ENCODE measurements at regions not wholly inside any gene's neighbourhood (a gene's known extent, or its start where the extent isn't known, plus 50 kb on each side); places are given as distances from the start of the nearest gene placed in this dataset.

DNA sequence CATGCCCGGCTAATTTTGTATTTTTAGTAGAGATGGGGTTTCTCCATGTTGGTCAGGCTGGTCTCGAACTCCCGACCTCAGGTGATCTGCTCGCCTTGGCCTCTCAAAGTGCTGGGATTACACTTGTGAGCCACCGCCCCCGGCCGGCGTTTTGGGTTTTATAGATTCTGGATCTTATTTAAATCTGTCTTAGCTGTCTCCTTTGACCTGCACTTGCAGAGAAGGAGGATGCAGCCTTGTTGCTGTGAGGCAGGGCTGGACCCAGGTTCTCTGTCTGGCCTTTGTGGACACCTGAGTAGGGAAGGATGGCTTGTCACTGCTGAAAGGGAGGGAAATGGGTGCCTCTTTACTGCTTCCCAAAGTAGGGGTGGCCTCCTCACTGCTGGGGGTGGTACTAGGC, 83.0 kb upstream of the HS6ST1 start:
- DNase-seq (ENCODE audit: low read depth) = no peak

DNA sequence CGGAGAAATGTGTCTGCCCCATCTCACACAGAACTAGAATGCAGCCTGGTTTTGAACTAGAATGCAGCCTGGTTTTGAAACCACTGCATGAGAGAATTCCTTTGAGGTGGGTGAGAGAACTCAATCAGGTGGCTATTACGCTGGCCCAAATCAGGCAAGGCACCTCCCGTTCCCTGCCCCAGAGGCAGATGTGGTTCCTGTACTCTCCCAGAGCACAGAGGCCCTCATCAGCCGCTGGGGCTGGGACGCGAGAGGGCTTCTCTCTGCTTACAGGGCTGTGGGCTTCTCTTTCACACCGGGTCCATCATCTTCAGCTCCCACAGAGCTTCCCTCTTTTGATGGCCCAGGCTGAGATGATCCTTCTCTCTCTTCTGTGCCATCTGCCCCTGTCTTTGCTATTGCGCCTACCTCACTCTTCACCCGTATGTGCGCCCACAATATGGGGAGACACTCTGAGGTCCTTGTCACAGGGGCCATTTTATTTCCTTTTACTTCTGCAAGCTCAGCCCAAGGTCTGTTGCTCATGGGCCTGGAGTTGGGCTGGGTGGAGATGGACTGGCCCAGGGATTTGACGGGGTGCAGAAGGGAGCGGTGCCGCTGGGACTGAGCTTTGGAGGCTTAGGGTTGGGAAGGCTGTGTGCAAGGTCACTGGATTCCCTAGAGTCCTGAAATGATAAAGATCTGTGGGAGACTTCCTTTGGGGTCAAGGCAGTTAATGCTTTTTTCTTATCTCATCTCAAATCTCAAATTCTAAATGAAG, 84.4 kb upstream of the HS6ST1 start:
- no peak for DNase-seq (ENCODE audit: low read depth)

DNA sequence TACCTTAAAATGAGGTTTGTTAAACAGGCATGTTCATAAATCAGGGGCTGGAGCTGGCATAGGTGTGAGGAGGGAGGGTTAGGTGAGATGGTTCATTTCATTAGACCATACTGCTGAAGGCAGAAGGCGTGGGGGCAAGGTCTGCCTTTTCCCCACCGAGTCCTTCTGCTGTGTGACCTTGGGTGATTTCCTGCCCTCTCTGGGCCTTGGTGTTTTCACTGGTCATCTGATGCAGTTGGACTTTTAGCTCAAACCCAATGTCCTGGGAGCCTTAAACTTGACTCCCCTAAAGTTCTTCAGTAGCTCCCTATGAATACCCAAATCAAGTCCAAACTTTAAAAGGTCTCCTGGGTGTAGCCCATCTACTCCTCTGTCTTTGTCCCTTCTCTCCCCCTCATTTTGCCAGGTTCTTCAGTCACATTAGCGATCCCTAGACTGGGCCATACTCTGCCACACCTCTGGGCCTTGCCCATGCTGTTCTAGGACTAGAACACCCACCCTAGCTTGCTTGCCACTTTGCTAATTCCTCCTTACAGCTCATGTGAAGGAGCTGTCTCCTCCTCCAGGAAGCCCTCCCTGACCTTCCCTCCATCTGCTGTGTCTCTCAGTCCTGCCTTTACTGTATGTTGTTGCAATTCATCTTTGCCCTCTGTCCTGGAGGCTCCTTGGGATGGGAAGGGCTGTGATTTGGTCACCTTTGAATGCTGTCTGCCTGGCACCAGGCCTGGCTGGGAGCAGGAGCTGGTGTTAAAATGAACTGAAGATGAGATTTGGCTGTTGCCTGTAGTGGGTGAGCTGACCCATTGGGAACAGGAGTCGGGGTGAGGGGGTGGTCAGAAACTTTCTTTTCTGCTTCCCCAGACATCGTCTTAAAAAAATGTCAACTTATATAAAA, 85.4 kb upstream of the HS6ST1 start:
- no peak for DNase-seq (ENCODE audit: low read depth)

DNA sequence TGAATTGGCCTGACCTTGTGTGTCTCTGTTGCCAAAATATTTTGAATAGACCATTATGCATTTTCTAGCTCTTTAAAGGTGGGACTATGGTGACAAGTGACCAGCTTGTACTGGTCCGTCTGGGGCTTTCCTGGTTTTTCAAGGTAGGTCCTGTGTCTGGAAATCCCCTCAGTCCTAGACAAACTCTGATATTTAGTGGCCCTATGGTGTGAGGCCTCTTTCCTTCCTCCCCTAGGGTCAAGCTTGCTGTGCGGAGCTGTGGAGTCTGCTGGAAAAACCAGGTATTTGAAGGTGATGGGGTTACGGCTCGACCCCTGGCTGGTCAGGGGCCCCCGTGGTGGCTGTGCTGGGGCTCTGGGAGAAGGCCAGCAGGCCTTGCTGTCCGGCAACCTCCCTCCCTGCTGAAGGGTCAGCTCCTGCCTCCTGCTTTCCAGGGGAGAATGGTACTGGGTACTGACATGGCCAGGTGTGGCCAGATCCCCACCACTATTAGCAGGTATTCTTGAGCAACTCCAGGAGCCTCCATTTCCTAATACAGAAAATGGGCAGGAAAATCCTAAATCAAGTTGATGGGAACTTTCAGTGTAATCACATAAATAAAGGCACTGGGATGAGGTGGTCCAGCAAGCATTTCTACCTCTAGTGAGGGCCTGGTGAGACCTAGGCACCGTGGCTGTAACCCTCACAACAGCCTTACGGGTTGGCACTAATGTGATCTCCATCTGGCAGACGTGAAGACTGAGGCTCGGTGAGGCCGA, 86.2 kb upstream of the HS6ST1 start:
- no peak for DNase-seq (ENCODE audit: low read depth)

DNA sequence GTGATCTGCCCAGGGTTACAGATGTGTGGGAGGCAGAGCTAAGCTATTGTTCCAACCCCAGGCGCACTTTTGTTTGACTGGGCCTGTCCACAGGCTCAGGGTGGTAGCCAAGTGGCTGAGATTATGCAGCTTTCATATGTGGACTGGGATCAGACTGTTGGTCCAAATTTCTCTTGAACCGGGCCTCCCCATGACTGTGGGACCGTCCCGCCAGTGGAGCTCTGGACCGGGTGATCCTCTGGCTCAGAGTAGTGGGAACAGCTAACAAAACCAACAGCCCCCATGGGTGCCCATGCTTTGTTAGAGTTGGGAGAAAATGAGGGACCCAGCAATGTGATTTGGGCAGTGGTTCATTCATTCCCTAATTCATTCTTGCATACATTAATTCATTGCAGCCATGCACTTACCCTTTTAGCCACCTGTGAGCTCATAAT, 86.8 kb upstream of the HS6ST1 start:
- DNase-seq (ENCODE audit: low read depth) = no peak

DNA sequence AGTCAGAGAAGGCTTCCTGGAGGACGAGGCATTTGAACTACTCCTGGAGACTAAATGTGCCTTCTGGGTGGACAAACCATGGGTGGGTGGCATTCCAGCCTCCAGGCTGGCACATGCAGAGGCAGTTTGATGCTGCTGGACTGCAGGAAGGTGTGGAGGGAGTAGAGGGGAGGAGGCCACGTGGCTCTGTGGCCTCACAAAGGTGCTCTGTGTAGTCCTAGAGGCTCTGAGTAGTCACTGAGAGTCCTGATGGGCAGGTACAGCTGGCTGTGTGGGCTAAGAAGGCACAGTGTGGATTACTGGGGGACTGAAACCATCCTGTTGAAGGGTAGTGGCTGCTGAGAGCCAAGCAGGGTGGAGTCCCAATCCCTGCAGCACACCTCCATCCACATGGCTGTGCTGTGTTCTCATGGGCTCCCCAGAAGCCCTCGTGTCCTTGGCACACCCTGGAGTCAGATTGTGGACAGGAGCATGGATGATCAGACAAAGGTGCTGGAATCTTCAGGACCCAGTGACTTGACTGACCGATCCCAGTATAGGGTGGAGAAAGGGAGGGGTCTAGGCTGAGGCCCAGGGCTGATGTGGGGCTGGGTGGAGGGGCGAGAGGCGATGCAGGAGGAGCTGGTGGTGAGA, 87.4 kb upstream of the HS6ST1 start:
- no peak for DNase-seq (ENCODE audit: low read depth)

DNA sequence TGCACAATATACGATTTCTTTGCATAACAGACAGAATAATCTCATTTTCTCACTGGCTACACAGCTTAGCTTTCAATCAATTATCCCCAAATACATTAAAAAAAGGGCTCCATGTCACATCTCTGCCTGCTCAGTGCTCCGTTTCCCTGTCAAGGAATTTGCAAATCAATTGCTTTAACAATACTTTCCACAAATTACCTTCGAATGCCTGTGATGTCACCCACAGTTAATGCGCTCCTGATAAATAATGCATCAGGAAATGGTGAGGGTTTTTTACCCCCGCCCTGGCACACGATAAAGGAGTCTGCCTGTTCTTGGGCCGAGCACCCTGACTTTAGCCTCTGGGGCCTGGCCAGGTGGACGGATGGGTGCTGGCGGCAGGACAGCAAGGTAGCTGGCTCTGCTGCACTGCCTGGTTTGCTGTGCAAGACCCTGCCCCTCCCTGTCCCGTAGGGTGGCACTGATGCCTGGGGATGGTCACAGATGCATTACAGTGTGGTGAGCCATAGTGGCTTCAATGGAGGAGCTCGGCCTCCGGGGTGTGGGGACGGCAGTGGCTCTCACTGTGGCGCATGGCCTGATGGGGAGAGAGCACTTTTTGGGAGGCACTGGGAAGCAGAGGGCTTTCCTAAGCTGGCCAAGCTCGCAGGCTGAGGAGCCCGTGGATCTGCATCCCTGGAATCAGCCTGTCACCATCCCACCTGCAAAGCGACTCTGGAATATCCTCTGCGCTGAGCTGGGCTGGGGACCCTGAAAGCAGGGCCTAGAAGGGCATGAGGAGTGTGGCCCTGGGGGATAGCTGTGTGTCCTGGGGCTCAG, 88.3 kb upstream of the HS6ST1 start:
- DNase-seq (ENCODE audit: low read depth) = no peak

DNA sequence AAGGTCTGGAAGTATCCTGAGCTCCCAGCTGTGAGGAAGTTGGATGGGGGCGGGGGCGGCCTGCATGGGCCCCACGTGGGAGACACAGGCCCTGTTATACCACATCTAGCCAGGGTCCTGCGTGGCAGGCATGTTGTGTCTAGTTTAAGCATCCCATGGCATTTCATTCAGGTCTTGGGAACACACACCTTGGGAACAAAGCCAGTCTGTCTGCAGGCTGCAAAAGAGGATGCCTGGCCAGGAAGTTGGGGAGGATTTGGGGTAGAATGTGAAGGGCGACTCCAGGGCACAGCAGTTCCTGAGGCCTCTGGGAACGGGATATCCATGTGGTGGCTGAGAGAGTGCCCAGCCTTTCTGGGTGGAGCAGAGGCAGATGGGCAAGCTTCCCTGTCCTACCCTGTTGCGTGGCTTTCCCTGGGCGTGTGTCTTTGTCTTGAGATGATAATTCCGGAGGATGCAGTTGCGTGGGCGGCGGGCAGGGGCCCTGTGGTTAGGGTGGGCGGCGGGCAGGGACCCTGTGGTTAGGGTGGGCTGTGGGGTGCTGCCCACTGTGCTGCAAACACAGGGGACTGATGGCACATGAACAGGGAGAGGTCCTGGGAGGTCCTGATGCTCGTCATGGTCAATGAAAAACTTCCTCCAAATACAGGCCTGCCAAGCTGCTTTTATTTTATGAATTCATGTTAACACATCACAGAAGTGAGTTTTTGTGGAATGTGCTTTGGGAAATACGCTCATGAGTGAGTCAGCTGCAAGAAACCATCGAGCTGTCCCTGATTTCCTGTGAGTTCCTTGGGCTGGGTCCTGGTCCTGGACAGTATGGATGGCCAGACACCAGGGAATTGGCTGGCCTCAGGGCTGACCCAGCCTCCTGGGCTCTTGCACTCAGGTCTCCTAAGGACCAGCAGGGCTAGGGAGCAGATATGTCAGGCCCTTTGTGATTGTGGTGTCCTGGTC, 90.0 kb upstream of the HS6ST1 start:
- DNase-seq (ENCODE audit: low read depth) = no peak

DNA sequence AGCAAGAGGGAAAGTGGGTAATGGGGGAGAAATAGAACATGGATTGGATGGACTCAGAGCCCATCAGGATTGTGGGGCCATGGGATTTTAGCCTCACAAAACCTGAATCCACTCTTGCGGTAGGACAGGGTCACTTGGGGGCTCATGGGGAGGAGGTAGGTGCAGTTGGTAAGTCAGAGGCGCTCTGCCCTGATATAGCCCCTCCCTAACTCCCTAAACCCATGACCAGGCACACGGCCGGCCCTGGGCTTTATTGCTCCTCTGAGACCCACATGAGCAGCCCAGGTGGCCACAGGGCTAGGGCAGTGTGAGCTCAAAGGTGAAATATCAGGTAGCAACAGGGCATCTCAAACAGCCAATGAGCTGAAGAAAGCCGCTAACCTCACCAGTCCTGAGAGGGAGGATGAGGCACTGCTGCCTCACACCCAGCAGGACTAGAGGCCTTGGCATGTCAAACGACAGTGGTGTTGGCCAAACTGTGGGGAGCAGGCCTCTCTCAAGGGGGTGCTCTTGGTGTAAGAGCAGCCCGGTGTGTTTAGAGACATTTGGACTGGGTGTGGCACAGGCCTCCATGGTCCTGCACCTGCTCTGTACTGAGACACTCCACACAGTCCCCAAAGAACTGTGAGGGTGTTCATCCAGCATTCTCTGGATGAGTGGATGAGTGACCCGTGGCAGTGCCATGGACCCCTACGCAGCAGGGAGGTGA, 90.8 kb upstream of the HS6ST1 start:
- no peak for DNase-seq (ENCODE audit: low read depth)

DNA sequence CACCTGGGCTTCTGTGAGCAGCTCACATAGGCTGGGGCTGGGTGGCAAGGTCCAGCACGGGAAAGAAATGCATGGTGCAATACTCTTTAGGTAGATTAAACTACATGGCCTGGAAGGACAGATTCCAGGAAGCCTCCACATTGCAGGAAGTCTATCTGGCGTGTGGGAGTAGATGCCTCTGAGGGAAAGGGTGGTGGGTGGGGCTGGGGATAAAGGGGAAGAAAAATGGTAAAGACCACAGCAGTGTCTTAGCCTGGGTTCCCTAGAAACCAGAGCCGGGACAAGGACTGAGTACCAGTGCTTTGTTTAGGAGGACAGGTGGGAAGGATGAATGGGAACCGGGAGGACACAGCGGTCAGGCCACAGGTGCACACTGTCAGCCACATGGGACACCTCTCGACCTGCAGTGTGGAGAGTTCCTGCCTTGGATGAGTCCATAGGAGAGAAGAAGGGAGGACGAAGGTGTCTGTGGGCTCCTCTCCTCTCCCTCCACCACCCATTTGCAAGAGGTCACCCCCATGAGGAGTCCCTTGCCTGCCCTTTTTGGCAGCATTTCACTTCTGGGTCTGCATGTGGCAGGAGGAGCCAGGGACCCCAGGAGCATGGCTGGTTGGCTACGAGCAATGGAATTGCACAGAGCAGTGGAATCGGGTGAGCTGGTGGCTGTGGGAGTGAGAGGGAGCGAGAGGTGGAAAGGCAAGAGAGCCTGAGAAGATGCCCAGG, 91.5 kb upstream of the HS6ST1 start:
- no peak for DNase-seq (ENCODE audit: low read depth)

DNA sequence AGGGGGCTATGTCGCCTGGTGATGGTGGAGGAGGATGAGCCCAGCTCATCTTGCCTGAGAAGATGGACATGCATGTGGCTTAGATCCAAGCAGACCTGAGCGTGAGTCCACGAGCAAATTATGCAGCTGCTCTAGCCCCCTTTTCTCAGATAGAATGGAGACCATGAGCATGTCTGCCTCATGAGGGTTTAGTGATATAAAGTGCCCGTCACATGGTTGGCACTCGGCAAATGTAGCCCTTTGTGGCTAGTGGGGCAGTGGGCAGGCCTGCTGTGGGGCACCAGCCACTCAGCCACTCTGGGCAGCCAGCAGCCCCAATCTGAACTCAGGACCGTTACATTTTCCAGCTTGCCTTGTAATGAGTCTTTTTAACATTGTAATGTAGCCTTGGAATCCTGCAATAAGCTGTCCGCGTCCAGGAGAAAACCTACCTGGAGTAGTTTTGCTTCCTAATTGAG, 92.1 kb upstream of the HS6ST1 start:
- no peak for DNase-seq (ENCODE audit: low read depth)

DNA sequence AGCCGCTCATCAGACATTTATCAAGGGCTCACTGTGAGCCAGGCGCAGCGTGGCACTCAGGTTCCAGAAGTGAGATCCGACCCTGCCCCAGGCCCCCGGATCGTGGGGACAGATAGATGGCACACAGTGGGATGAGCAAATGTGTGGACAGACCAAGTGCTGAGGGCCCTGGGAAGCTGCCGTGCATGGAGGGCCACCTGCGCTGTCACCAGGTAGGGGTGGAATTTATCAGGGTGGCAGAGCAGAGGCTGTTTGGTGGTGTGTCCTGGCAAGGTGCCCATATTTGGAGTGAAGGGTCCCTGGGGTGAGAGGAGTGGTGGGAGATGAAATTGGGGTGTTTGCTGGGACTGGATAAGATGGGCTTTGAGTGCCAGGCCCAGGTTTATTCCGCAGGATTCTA, 92.8 kb upstream of the HS6ST1 start:
- DNase-seq (ENCODE audit: low read depth) = no peak

DNA sequence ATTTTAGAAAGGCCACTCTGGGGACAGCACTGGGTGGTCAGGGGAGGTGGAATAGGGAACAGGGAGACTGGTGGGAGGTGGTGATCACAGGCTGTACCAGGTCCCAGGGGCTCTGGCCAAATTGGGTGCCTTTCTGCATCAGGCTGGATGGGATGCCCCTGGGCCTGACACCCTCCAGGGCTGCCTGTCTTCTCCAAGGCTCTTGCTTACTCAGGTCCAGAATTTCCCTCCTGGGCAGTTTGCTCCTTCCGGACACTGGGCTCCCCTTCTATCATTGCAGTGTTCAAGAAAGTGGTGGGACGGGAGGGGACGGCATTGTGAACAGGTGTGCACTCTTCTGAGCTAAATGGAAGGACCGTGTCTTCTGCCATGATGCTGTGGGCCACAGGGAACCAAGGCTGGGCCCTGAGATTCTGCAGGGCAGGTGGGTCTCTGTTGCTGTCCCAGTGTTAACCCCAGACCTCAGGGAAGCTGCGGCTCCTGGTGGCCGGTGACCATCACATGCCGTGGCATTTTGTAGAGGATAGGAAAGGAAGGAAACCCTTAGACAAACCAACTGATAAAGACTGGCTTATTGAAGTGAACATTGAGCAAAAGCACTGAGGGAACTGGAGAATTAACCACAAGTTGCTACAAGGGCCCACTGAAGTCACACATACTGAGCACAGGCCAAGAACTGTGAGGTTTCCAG, 93.7 kb upstream of the HS6ST1 start:
- no peak for DNase-seq (ENCODE audit: low read depth)

DNA sequence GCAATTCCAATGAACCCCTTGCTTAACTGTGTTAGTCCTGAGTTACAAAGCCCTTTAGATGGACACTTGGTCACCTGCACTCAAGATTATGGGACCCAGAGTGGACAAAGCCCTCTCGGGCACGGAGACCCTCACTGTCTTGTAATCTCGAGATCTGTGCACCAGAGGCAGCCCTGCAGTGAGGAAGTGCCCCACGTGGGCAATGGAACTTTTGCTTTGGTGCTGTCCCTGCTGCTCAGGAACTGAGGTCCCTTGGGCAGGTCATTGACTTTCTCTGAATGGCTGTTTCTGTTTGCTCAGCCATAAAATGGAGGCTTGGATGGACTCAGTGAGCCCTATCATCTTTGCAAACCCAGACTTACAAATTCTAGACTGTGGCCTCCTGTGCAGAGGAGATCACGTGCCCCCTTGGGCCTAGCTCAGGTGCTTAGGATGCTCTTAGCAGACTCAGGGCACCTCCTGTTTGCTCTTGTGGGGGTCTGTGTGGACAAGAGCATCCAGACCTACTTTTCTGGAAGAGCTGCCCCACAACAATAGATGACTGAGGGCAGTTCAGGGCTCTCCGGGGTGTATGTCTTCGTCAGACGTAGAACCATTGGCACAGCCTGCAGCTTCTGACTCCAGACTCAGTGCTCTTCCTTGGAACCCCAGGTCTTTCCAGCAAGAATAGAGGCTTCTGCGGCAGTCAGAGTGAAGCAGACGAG, 94.5 kb upstream of the HS6ST1 start:
- DNase-seq (ENCODE audit: low read depth) = no peak

DNA sequence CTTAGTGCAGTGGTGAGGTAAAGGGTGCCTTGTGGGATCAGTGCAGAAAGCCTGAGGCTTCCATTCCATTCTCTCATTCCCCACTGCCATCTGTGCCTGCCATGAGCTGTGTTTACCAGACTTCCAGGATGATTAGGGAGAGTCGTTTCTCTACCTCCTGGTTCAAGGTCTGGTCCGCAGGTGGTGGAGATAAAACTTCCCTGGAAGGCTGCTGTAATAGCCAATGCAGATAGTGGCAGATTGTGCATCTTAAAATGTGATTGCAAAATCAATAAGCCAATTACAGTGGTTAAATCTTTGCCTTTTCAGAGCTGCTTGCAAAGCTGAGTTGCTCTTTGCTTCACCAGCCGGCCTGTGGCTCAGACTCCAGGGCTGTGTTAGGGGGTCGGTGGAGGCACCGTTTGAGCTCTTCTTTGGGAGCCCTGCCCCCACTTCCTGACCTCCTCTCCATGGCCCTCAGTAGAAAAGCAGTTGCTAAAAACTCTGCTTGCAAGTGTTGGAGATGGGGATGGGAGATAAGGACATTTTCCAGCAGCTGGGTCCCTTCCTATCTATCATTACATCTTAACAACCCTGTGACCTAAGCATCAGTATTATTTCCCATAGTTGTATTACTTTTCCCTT, 95.2 kb upstream of the HS6ST1 start:
- no peak for DNase-seq (ENCODE audit: low read depth)

DNA sequence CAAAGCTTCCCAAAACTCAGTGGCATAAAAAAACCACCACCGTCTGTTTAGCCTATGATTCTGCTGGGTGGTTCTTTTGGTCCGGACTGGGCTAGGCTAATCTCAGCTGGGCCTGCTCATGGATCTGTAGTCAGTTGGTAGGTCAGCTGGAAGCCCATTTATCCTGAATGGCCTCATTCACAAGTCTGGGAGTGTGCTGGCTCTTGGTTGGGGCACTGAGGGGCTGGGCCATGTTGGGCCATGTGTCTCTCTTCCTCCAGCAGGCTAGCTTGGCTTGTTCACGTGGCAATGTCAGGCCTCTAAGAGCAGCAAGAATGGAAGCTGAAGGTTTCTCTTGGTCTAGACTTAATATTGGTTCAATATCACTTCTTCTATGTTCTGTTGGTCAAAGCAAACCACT, 95.7 kb upstream of the HS6ST1 start:
- DNase-seq (ENCODE audit: low read depth) = no peak
